Sigmoid colon (tissue), 6 donors: ENCODE measurements at regions not wholly inside any gene's neighbourhood (a gene's known extent, or its start where the extent isn't known, plus 50 kb on each side); places are given as distances from the start of the nearest gene placed in this dataset.
"Not testable (repeated sequence)": the region's sequence is repeated elsewhere in the genome, so short reads cannot be mapped to it uniquely, and the experiment has no call there.

Experiments
- DNase-seq: peaks from one replicate; pipeline ENCODE4 v3.0.0-alpha.2; 2019
- H3K27ac ChIP-seq, 4 donors: fragments of 200-600 bp; sonication (generic); one replicate each; pipeline ENCODE4 v1.5.1; 2016 to 2019; ENCODE audit warnings: mild to moderate bottlenecking in 1 of 4
- H3K27me3 ChIP-seq, 3 donors: fragments of 200-600 bp; sonication (generic); one replicate each; pipeline ENCODE4 v1.5.1; 2019; ENCODE audit warnings: mild to moderate bottlenecking in 1 of 3
- H3K36me3 ChIP-seq, 4 donors: fragments of 200-600 bp; sonication (generic); one replicate each; pipeline ENCODE4 v1.5.1; 2016 to 2019
- H3K4me1 ChIP-seq, 4 donors: fragments of 200-600 bp; sonication (generic); one replicate each; pipeline ENCODE4 v1.5.1; 2017 to 2019
- H3K4me3 ChIP-seq, 4 donors: fragments of 200-600 bp; sonication (generic); one replicate each; pipeline ENCODE4 v1.5.1; 2017 to 2019; ENCODE audit warnings: mild to moderate bottlenecking in 2 of 4, moderate library complexity in 1 of 4
- H3K9me3 ChIP-seq, 4 donors: fragments of 200-600 bp in 3 of 4; sonication (generic) in 3 of 4; one replicate each; pipeline versions ENCODE4 v1.5.1 to v1.6.1; 2013 to 2019
- EP300 ChIP-seq, 4 donors: sonication (generic); formaldehyde crosslinking; IDR thresholded peaks; one replicate each; pipeline ENCODE4 v1.6.1; 2017; ENCODE audit warnings: antibody characterized with exemption in 4 of 4
- POLR2A ChIP-seq, 2 donors: fragments of 450-650 bp; IDR thresholded peaks; one replicate each; pipeline ENCODE4 v1.6.1; 2016; ENCODE audit warnings: antibody characterized with exemption in 2 of 2, mild to moderate bottlenecking in 2 of 2, moderate library complexity in 2 of 2
- POLR2AphosphoS5 ChIP-seq, 4 donors: sonication (generic); formaldehyde crosslinking; IDR thresholded peaks; one replicate each; pipeline ENCODE4 v1.6.1; 2017; ENCODE audit warnings: antibody characterized with exemption in 4 of 4
- WGBS, 2 donors: extraction: QIAGEN DNeasy Blood & Tissue Kit; methylation state at CpG; one replicate each; pipeline ENCODE4 v1.1.7; 2013; 5-methylcytosine and 5-hydroxymethylcytosine counted together
- intact Hi-C: fragments of 100-400 bp; cut with DNase I; formaldehyde crosslinking; loops from one replicate; pipeline ENCODE4 v1.15.1; 2023
- TF ChIP-seq, protein P1 (sequence below), 4 experiments: fragments of 450-650 bp in 3 of 4; fragments of 200-600 bp in 1 of 4; IDR thresholded peaks; one replicate each; pipeline ENCODE4 v1.5.1; 2016 to 2019; ENCODE audit warnings: antibody characterized with exemption in 4 of 4, mild to moderate bottlenecking in 3 of 4, moderate library complexity in 2 of 4
- donor health status: healthy with polysubstance abuse.
- donor health status: healthy.

DNA sequence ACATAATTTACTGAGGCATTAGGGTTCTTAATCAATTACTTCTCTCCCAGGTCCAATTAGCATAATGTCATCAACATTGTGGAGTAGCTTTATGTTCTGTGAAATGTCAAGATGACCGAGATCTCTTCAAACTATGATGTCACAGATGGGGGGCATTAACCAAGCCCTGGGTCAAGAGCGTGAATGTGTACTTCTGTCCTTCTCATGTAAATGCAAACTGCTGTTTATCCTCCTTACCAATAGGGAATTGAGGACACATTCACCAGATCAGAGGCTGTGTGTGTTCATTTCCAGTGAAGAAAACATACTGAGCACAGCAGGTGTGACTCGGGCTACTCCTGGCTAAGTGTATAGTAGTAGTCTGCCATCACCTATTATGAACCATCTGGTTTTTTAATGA is 177.9 kb downstream of the MINAR1 start:
- H3K27me3 ChIP-seq, result no peaks in the 10 kb centered on the region
- TF ChIP-seq POLR2A (IDR thresholded peaks at IDR 0.05) (no peak), POLR2AphosphoS5 (IDR thresholded peaks at IDR 0.05) (no peak), EP300 (IDR thresholded peaks at IDR 0.05) (no peak)
- TF ChIP-seq, protein P1, sequence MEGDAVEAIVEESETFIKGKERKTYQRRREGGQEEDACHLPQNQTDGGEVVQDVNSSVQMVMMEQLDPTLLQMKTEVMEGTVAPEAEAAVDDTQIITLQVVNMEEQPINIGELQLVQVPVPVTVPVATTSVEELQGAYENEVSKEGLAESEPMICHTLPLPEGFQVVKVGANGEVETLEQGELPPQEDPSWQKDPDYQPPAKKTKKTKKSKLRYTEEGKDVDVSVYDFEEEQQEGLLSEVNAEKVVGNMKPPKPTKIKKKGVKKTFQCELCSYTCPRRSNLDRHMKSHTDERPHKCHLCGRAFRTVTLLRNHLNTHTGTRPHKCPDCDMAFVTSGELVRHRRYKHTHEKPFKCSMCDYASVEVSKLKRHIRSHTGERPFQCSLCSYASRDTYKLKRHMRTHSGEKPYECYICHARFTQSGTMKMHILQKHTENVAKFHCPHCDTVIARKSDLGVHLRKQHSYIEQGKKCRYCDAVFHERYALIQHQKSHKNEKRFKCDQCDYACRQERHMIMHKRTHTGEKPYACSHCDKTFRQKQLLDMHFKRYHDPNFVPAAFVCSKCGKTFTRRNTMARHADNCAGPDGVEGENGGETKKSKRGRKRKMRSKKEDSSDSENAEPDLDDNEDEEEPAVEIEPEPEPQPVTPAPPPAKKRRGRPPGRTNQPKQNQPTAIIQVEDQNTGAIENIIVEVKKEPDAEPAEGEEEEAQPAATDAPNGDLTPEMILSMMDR (IDR thresholded peaks at IDR 0.05), result no peak
- 87 to 91% methylated on average over 3 of the region's 3 CpGs for WGBS, 2 donors
- no peak overlapping the region for H3K27ac ChIP-seq
- no peak overlapping the region for H3K4me3 ChIP-seq
- H3K9me3 ChIP-seq, result no peaks in the 10 kb centered on the region
- intact Hi-C loops, result no loop called here
- DNase-seq, result no peak
- H3K36me3 ChIP-seq, result no peaks in the 10 kb centered on the region
- H3K4me1 ChIP-seq, result no peaks in the 10 kb centered on the region

DNA sequence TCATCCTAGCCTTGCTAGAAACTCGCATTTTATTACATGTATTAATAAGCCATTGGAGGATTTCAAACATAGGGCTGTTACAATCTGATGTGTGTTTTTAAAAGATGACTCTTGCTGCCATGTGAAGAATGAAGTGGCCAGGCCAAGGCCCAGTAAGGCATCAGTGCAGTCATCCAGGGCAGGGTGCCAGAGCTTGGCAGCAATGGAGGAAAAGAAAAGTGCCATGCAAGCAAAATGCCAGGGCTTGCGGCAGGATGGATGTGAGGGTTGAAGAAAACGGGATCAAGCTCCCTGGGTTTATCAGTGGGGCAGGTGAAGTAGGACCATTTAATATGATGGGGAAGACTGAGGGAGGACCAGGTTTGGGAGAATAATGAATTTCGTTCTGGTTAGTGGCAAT is 183.6 kb downstream of the MINAR1 start:
- TF ChIP-seq, protein P1 (IDR thresholded peaks at IDR 0.05), result no peak
- DNase-seq, result no peak
- Histone ChIP-seq H3K27ac (no peak overlapping the region), H3K4me3 (no peak overlapping the region), H3K27me3 (no peaks in the 10 kb centered on the region), H3K4me1 (no peaks in the 10 kb centered on the region), H3K36me3 (no peaks in the 10 kb centered on the region), H3K9me3 (no peaks in the 10 kb centered on the region)
- intact Hi-C loops, result no loop called here
- 74 to 89% methylated on average over 4 of the region's 4 CpGs for WGBS, 2 donors

DNA sequence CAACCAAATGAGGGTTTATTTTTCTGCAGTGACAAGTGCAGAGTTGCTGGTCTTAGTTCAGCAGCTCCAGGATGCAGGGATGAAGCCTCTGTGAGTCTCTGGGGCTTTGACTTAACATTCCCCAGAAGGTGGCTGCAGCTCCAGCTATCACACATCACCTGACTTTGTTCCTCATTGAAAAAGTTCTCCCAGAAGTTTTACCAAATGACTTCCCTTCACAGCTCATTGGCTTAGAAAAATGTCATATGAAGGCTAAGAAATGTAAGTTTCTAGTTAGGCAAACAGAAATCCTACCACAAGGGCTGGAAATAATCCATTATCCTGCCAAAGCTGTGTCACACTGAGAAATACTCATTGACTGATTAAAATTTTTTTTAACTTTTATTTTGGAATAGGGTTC is 184.9 kb downstream of the MINAR1 start:
- DNase-seq, result no peak
- no peak overlapping the region for H3K4me3 ChIP-seq
- no peaks in the 10 kb centered on the region for H3K9me3 ChIP-seq
- intact Hi-C loops, result no loop called here
- H3K4me1 ChIP-seq, result no peaks in the 10 kb centered on the region
- no peaks in the 10 kb centered on the region for H3K27me3 ChIP-seq
- H3K27ac ChIP-seq, result no peak overlapping the region
- TF ChIP-seq POLR2AphosphoS5 (IDR thresholded peaks at IDR 0.05) (no peak), EP300 (IDR thresholded peaks at IDR 0.05) (no peak), POLR2A (IDR thresholded peaks at IDR 0.05) (no peak)
- TF ChIP-seq, protein P1 (IDR thresholded peaks at IDR 0.05), result no peak
- no peaks in the 10 kb centered on the region for H3K36me3 ChIP-seq

DNA sequence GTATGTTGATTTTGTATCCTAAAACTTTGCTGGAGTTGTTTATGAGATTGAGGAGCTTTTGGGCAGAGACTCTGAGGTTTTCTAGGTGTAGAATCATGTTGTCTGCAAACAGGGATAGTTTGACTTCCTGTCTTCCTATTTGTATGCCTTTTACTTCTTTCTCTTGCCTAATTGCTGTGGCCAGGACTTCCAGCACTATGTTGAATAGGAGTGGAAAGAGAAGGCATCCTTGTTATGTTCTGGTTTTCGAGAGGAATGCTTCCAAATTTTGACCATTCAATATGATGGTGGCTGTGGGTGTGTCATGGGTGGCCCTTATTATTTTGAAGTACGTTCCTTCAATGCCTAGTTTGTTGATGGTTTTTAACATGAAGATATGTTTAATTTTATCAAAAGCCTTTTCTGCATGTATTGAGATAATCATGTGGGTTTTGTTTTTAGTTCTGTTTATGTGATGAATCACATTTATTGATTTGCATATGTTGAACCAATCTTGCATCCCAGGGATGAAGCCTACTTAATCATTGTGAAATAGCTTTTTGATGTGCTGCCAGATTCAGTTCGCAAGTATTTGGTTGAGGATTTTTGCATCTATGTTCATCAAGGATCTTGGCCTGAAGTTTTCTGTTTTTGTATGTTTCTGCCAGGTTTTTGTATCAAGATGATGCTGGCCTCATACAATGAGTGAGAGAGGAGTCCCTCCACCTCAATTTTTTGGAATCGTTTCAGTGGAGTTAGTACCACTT is 188.1 kb downstream of the MINAR1 start:
- no peaks in the 10 kb centered on the region for H3K27me3 ChIP-seq
- TF ChIP-seq EP300 (IDR thresholded peaks at IDR 0.05) (no peak), POLR2AphosphoS5 (IDR thresholded peaks at IDR 0.05) (no peak), POLR2A (IDR thresholded peaks at IDR 0.05) (no peak)
- TF ChIP-seq, protein P1 (IDR thresholded peaks at IDR 0.05), result no peak
- intact Hi-C loops, result no loop called here
- no peaks in the 10 kb centered on the region for H3K9me3 ChIP-seq
- no peaks in the 10 kb centered on the region for H3K4me1 ChIP-seq
- DNase-seq, result no peak
- no peak overlapping the region for H3K4me3 ChIP-seq
- WGBS, 2 donors, result 79 to 86% methylated on average over 4 of the region's 4 CpGs
- H3K36me3 ChIP-seq, result no peaks in the 10 kb centered on the region
- H3K27ac ChIP-seq, result no peak overlapping the region

DNA sequence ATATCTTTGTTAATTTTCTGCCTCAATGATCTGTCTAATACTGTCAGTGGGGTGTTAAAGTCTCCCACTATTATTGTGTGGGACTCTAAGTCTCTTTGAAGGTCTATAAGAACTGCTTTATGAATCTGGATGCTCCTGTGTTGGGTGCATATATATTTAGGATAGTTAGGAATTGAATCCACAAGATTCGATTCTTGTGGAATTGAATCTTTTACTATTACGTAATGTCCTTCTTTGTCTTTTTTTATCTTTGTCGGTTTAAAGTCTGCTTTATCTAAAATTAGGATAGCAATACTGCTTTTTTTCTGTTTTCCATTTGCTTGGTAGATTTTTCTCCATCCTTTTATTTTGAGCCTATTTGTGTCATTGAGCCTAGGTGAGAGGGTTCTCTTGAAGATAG is 189.7 kb downstream of the MINAR1 start:
- H3K36me3 ChIP-seq, H3K4me1 ChIP-seq, H3K4me3 ChIP-seq, H3K9me3 ChIP-seq, H3K27ac ChIP-seq, H3K27me3 ChIP-seq, DNase-seq, intact Hi-C loops: not testable (repeated sequence)
- WGBS, 2 donors, result 90 to 92% methylated on average over 3 of the region's 3 CpGs
